Heart left ventricle (tissue), 13 donors: ENCODE measurements at regions not wholly inside any gene's neighbourhood (a gene's known extent, or its start where the extent isn't known, plus 50 kb on each side); places are given as distances from the start of the nearest gene placed in this dataset.

ENCODE experiments used
- POLR2A ChIP-seq, 2 donors: fragments of 450-650 bp; IDR thresholded peaks; one replicate each; pipeline ENCODE4 v1.6.1; 2017; ENCODE audit warnings: antibody characterized with exemption in 2 of 2, mild to moderate bottlenecking in 2 of 2, moderate library complexity in 2 of 2
- TF ChIP-seq, protein P1 (sequence below), 12 donors: fragments of 200-600 bp; sonication (generic) in 4 of 12; IDR thresholded peaks; one replicate each; pipeline versions ENCODE4 v1.5.0 to v1.8.0; 2018 to 2022; ENCODE audit warnings: antibody characterized with exemption in 12 of 12, mild to moderate bottlenecking in 5 of 12
- donor health status: ischemic (EF 13 %, LVEDD 7.1; RV severe dilation, severe dysfunction).
- donor health status: DM: no; HTN: yes; CAD: no.
- donor health status: DM: no; HTN: no; CAD: no.
- donor health status: ischemic (EF 25% LVEDD 6.9; RV normal size, moderate dysfunction).
- donor health status: ischemic (EF 25% LVEDD 5.7; RV mildly dilated, moderate dysfunction).
- donor health status: ischemic (EF 35%, LVEDD 5.7; RV mildly dilated, moderate dysfunction).
- donor health status: nonischemic (EF 11% LVEDD 7.7; RV severe dilation, severe dysfunction).
- donor health status: DM: yes; HTN: yes; CAD: no.
- donor health status: PGD.
- donor health status: ischemic (EF 29% LVEDD 5.4; RV normal size, mild dysfunction).
- donor health status: nonischemic (EF 23%, LVEDD 6.1; RV moderate dilation, normal function).

- no peak for TF ChIP-seq POLR2A (IDR thresholded peaks at IDR 0.05)
- TF ChIP-seq, protein P1, sequence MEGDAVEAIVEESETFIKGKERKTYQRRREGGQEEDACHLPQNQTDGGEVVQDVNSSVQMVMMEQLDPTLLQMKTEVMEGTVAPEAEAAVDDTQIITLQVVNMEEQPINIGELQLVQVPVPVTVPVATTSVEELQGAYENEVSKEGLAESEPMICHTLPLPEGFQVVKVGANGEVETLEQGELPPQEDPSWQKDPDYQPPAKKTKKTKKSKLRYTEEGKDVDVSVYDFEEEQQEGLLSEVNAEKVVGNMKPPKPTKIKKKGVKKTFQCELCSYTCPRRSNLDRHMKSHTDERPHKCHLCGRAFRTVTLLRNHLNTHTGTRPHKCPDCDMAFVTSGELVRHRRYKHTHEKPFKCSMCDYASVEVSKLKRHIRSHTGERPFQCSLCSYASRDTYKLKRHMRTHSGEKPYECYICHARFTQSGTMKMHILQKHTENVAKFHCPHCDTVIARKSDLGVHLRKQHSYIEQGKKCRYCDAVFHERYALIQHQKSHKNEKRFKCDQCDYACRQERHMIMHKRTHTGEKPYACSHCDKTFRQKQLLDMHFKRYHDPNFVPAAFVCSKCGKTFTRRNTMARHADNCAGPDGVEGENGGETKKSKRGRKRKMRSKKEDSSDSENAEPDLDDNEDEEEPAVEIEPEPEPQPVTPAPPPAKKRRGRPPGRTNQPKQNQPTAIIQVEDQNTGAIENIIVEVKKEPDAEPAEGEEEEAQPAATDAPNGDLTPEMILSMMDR (IDR thresholded peaks at IDR 0.05), result no peak
These were observed 65.7 kb upstream of the PGR start for GRCh38 chr11:101195294-101195693.
